HG03378 (cell line): ENCODE measurements at regions not wholly inside any gene's neighbourhood (a gene's known extent, or its start where the extent isn't known, plus 50 kb on each side); places are given as distances from the start of the nearest gene placed in this dataset.

Experiments
- ATAC-seq: cut with Tn5 transposase; IDR thresholded peaks from one replicate; pipeline ENCODE4 v1.9.1; 2021; ENCODE audit warnings: mild to moderate bottlenecking, moderate library complexity; ENCODE audit not compliant: unreplicated experiment

- ATAC-seq: no peak
Measured at GRCh38 chr10:31140716-31141115, 109.1 kb upstream of the ZNF438 start.

GRCh38 chr10:31142026-31142425 is 110.4 kb upstream of the ZNF438 start:
- no peak for ATAC-seq

GRCh38 chr10:31143331-31143935 is 111.8 kb upstream of the ZNF438 start:
- ATAC-seq: no peak

- no peak for ATAC-seq
Measured at GRCh38 chr10:31145986-31146385, 114.3 kb upstream of the ZNF438 start.

- ATAC-seq: no peak
Measured at GRCh38 chr10:31146491-31147209, 115.0 kb upstream of the ZNF438 start.

GRCh38 chr10:31147210-31147608 is 115.5 kb upstream of the ZNF438 start:
- ATAC-seq: no peak

- no peak for ATAC-seq
Measured at GRCh38 chr10:31148951-31149350, 117.3 kb upstream of the ZNF438 start.

GRCh38 chr10:31149835-31150512 is 118.3 kb upstream of the ZNF438 start:
- ATAC-seq: no peak

GRCh38 chr10:31151301-31151700 is 119.6 kb upstream of the ZNF438 start:
- no peak for ATAC-seq

- ATAC-seq: no peak
Measured at GRCh38 chr10:31152421-31153135, 120.9 kb upstream of the ZNF438 start.

GRCh38 chr10:31153161-31153560 is 121.5 kb upstream of the ZNF438 start:
- ATAC-seq: no peak

- no peak for ATAC-seq
Measured at GRCh38 chr10:31153692-31154091, 122.0 kb upstream of the ZNF438 start.

GRCh38 chr10:31154996-31155395 is 123.3 kb upstream of the ZNF438 start:
- no peak for ATAC-seq

GRCh38 chr10:31157123-31158010 is 125.7 kb upstream of the ZNF438 start:
- ATAC-seq: no peak

GRCh38 chr10:31158011-31158658 is 126.5 kb upstream of the ZNF438 start:
- no peak for ATAC-seq

GRCh38 chr10:31166606-31167005 is 134.9 kb upstream of the ZNF438 start:
- ATAC-seq: no peak

- ATAC-seq: no peak
Measured at GRCh38 chr10:31170636-31171035, 139.0 kb upstream of the ZNF438 start.

- ATAC-seq: no peak
Measured at GRCh38 chr10:31171402-31172083, 139.9 kb upstream of the ZNF438 start.

- ATAC-seq: no peak
Measured at GRCh38 chr10:31172925-31173324, 141.3 kb upstream of the ZNF438 start.
